CD4-positive, alpha-beta T cell treated with Interleukin-2 at 100 ng/mL for 4 hours (primary cell): ENCODE measurements at regions not wholly inside any gene's neighbourhood (a gene's known extent, or its start where the extent isn't known, plus 50 kb on each side); places are given as distances from the start of the nearest gene placed in this dataset.
"Not testable (repeated sequence)": the region's sequence is repeated elsewhere in the genome, so short reads cannot be mapped to it uniquely, and the experiment has no call there.

Experiments
- DNase-seq: peaks from one replicate; pipeline ENCODE4 v3.0.0-alpha.2; 2020; ENCODE audit warnings: low spot score

GRCh38 chr1:38175121-38175520 lies 128.5 kb upstream of the POU3F1 start:
- DNase-seq: no peak

- DNase-seq: no peak
Measured at GRCh38 chr1:38173848-38174247, 127.3 kb upstream of the POU3F1 start.

- DNase-seq: no peak
Measured at GRCh38 chr1:38173157-38173831, 126.7 kb upstream of the POU3F1 start.

GRCh38 chr1:38169121-38169520 lies 122.5 kb upstream of the POU3F1 start:
- no peak for DNase-seq

- no peak for DNase-seq
Measured at GRCh38 chr1:38168365-38168764, 121.8 kb upstream of the POU3F1 start.

- DNase-seq: no peak
Measured at GRCh38 chr1:38166461-38166860, 119.9 kb upstream of the POU3F1 start.

GRCh38 chr1:38153778-38154470 lies 107.3 kb upstream of the POU3F1 start:
- DNase-seq: no peak

- DNase-seq: no peak
Measured at GRCh38 chr1:38153066-38153777, 106.6 kb upstream of the POU3F1 start.

- no peak for DNase-seq
Measured at GRCh38 chr1:38152351-38153065, 105.9 kb upstream of the POU3F1 start.

- DNase-seq: no peak
Measured at GRCh38 chr1:38151399-38151798, 104.8 kb upstream of the POU3F1 start.

- not testable (repeated sequence) for DNase-seq
Measured at GRCh38 chr1:38146079-38146478, 99.5 kb upstream of the POU3F1 start.

GRCh38 chr1:38142606-38143005 lies 96.0 kb upstream of the POU3F1 start:
- no peak for DNase-seq

GRCh38 chr1:38141483-38141882 lies 94.9 kb upstream of the POU3F1 start:
- no peak for DNase-seq

GRCh38 chr1:38139738-38140487 lies 93.3 kb upstream of the POU3F1 start:
- DNase-seq: no peak

- DNase-seq: no peak
Measured at GRCh38 chr1:38138498-38139233, 92.1 kb upstream of the POU3F1 start.

GRCh38 chr1:38137164-38137563 lies 90.6 kb upstream of the POU3F1 start:
- DNase-seq: no peak

GRCh38 chr1:38135625-38136414 lies 89.2 kb upstream of the POU3F1 start:
- no peak for DNase-seq

- no peak for DNase-seq
Measured at GRCh38 chr1:38134294-38134755, 87.7 kb upstream of the POU3F1 start.

GRCh38 chr1:38133756-38134155 lies 87.2 kb upstream of the POU3F1 start:
- no peak for DNase-seq

- no peak for DNase-seq
Measured at GRCh38 chr1:38133304-38133703, 86.7 kb upstream of the POU3F1 start.
